ENCODE measurements at regions not wholly inside any gene's neighbourhood (a gene's known extent, or its start where the extent isn't known, plus 50 kb on each side); places are given as distances from the start of the nearest gene placed in this dataset.

- no peaks in the 10 kb centered on the region for H3K36me3 ChIP-seq (replicated peaks; ENCODE audit: low read depth, low read length)
- no peak for TF ChIP-seq CTCF (IDR thresholded peaks at IDR 0.05; ENCODE audit: low read depth, low read length)
- TF ChIP-seq EZH2phosphoT487 (IDR thresholded peaks at IDR 0.05; ENCODE audit: low read depth), result no peak
- H4K20me1 ChIP-seq (ENCODE audit: insufficient read depth, low read length), result no peaks in the 10 kb centered on the region
- no peak overlapping the region for H3K9ac ChIP-seq (ENCODE audit: low read length)
- peaks cover 36% of the 10 kb centered on the region for H3K4me1 ChIP-seq (ENCODE audit: low read length)
- no peak overlapping the region for H2AFZ ChIP-seq (ENCODE audit: low read depth, low read length)
- H3K4me3 ChIP-seq (ENCODE audit: low read length), result no peak overlapping the region
- no peaks in the 10 kb centered on the region for H3K27me3 ChIP-seq (ENCODE audit: low read depth, low read length)
- H3K79me2 ChIP-seq (ENCODE audit: low read length), result no peaks in the 10 kb centered on the region
- H3K4me2 ChIP-seq (ENCODE audit: low read length), result no peak overlapping the region
- H3K27ac ChIP-seq (ENCODE audit: low read length), result no peak overlapping the region
- no peaks in the 10 kb centered on the region for H3K9me3 ChIP-seq (ENCODE audit: insufficient read depth, low read length)
These were observed 414.9 kb downstream of the CYLC2 start for GRCh38 chr9:103410059-103410458.

- no peak for TF ChIP-seq CTCF (IDR thresholded peaks at IDR 0.05; ENCODE audit: low read depth, low read length)
- TF ChIP-seq EZH2phosphoT487 (IDR thresholded peaks at IDR 0.05; ENCODE audit: low read depth), result no peak
- Histone ChIP-seq H3K36me3 (replicated peaks; ENCODE audit: low read depth, low read length) (no peaks in the 10 kb centered on the region), H3K9me3 (ENCODE audit: insufficient read depth, low read length) (no peaks in the 10 kb centered on the region), H3K79me2 (ENCODE audit: low read length) (no peaks in the 10 kb centered on the region), H3K4me3 (ENCODE audit: low read length) (no peak overlapping the region), H4K20me1 (ENCODE audit: insufficient read depth, low read length) (no peaks in the 10 kb centered on the region), H3K4me1 (ENCODE audit: low read length) (no peaks in the 10 kb centered on the region), H3K27ac (ENCODE audit: low read length) (no peak overlapping the region), H3K9ac (ENCODE audit: low read length) (no peak overlapping the region), H3K4me2 (ENCODE audit: low read length) (no peak overlapping the region), H2AFZ (ENCODE audit: low read depth, low read length) (no peak overlapping the region), H3K27me3 (ENCODE audit: low read depth, low read length) (no peaks in the 10 kb centered on the region)
These were observed 432.6 kb downstream of the CYLC2 start for GRCh38 chr9:103427696-103428095.

- H3K27me3 ChIP-seq (ENCODE audit: low read depth, low read length), result no peaks in the 10 kb centered on the region
- H3K9ac ChIP-seq (ENCODE audit: low read length), result no peak overlapping the region
- H3K4me1 ChIP-seq (ENCODE audit: low read length), result no peaks in the 10 kb centered on the region
- TF ChIP-seq CTCF (IDR thresholded peaks at IDR 0.05; ENCODE audit: low read depth, low read length) (no peak), EZH2phosphoT487 (IDR thresholded peaks at IDR 0.05; ENCODE audit: low read depth) (no peak)
- H4K20me1 ChIP-seq (ENCODE audit: insufficient read depth, low read length), result no peaks in the 10 kb centered on the region
- no peaks in the 10 kb centered on the region for H3K79me2 ChIP-seq (ENCODE audit: low read length)
- H3K27ac ChIP-seq (ENCODE audit: low read length), result no peak overlapping the region
- no peak overlapping the region for H3K4me3 ChIP-seq (ENCODE audit: low read length)
- no peak overlapping the region for H3K4me2 ChIP-seq (ENCODE audit: low read length)
- H3K36me3 ChIP-seq (replicated peaks; ENCODE audit: low read depth, low read length), result no peaks in the 10 kb centered on the region
- H2AFZ ChIP-seq (ENCODE audit: low read depth, low read length), result no peak overlapping the region
- H3K9me3 ChIP-seq (ENCODE audit: insufficient read depth, low read length), result no peaks in the 10 kb centered on the region
These were observed 435.3 kb downstream of the CYLC2 start for GRCh38 chr9:103430469-103430868.

- Histone ChIP-seq H3K27ac (ENCODE audit: low read length) (no peak overlapping the region), H3K4me2 (ENCODE audit: low read length) (no peak overlapping the region), H4K20me1 (ENCODE audit: insufficient read depth, low read length) (no peaks in the 10 kb centered on the region), H3K4me3 (ENCODE audit: low read length) (no peak overlapping the region), H3K27me3 (ENCODE audit: low read depth, low read length) (no peaks in the 10 kb centered on the region), H3K9me3 (ENCODE audit: insufficient read depth, low read length) (no peaks in the 10 kb centered on the region), H3K36me3 (replicated peaks; ENCODE audit: low read depth, low read length) (no peaks in the 10 kb centered on the region), H3K9ac (ENCODE audit: low read length) (no peak overlapping the region), H3K79me2 (ENCODE audit: low read length) (no peaks in the 10 kb centered on the region), H3K4me1 (ENCODE audit: low read length) (no peaks in the 10 kb centered on the region), H2AFZ (ENCODE audit: low read depth, low read length) (no peak overlapping the region)
- no peak for TF ChIP-seq CTCF (IDR thresholded peaks at IDR 0.05; ENCODE audit: low read depth, low read length)
- TF ChIP-seq EZH2phosphoT487 (IDR thresholded peaks at IDR 0.05; ENCODE audit: low read depth), result no peak
These were observed 436.7 kb downstream of the CYLC2 start for GRCh38 chr9:103431809-103432208.

All from OCI-LY3 (cell line).